Osteoblast (primary cell): ENCODE measurements at regions not wholly inside any gene's neighbourhood (a gene's known extent, or its start where the extent isn't known, plus 50 kb on each side); places are given as distances from the start of the nearest gene placed in this dataset.
"Not testable (repeated sequence)": the region's sequence is repeated elsewhere in the genome, so short reads cannot be mapped to it uniquely, and the experiment has no call there.

Experiments used
- DNase-seq: peaks from one replicate; pipeline ENCODE4 v3.0.0; 2011; ENCODE audit warnings: low spot score, mixed read lengths; ENCODE audit not compliant: insufficient read length; ENCODE audit errors: missing footprints
- H2AFZ ChIP-seq: 2 replicates; pipeline ENCODE4 v1.6.0; 2011; ENCODE audit warnings: mild to moderate bottlenecking, low read length
- H3K27ac ChIP-seq: 2 replicates; pipeline ENCODE4 v1.5.1; 2011; ENCODE audit warnings: mild to moderate bottlenecking, low read depth, low read length, moderate library complexity
- H3K27me3 ChIP-seq: 2 replicates; pipeline ENCODE4 v1.6.0; 2012; ENCODE audit warnings: mild to moderate bottlenecking, control low read depth, inconsistent platforms, low read length, moderate library complexity; ENCODE audit not compliant: insufficient read depth
- H3K36me3 ChIP-seq: 2 replicates; pipeline ENCODE4 v1.5.1; 2011; ENCODE audit warnings: mild to moderate bottlenecking, low read length, control low read depth, moderate library complexity; ENCODE audit not compliant: insufficient read depth
- H3K4me1 ChIP-seq: 2 replicates; pipeline ENCODE4 v1.5.1; 2011; ENCODE audit warnings: mild to moderate bottlenecking, low read length, control low read depth, moderate library complexity; ENCODE audit not compliant: insufficient read depth
- H3K4me2 ChIP-seq: 2 replicates; pipeline ENCODE4 v1.6.0; 2011; ENCODE audit warnings: mild to moderate bottlenecking, low read length; ENCODE audit not compliant: insufficient read depth
- H3K4me3 ChIP-seq: fragments of 200-600 bp; sonication (generic); 3 replicates; pipeline ENCODE4 v1.5.1; 2012; ENCODE audit warnings: mild to moderate bottlenecking, low read length, inconsistent platforms; ENCODE audit not compliant: insufficient read depth
- H3K79me2 ChIP-seq: 2 replicates; pipeline ENCODE4 v1.6.0; 2012; ENCODE audit warnings: mild to moderate bottlenecking, low read length, control low read depth, inconsistent platforms; ENCODE audit not compliant: insufficient read depth
- H3K9me3 ChIP-seq: 2 replicates; pipeline ENCODE4 v1.5.1; 2011; ENCODE audit warnings: low read depth, low read length, control low read depth
- H4K20me1 ChIP-seq: 2 replicates; pipeline ENCODE4 v1.6.0; 2012; ENCODE audit warnings: mild to moderate bottlenecking, low read length, control low read depth; ENCODE audit not compliant: insufficient read depth
- TF ChIP-seq, protein P1 (sequence below): IDR thresholded peaks from 2 replicates; pipeline ENCODE4 v1.5.1; 2011; ENCODE audit warnings: mild to moderate bottlenecking, low read depth, low read length, moderate library complexity; ENCODE audit errors: extremely low read depth

DNA sequence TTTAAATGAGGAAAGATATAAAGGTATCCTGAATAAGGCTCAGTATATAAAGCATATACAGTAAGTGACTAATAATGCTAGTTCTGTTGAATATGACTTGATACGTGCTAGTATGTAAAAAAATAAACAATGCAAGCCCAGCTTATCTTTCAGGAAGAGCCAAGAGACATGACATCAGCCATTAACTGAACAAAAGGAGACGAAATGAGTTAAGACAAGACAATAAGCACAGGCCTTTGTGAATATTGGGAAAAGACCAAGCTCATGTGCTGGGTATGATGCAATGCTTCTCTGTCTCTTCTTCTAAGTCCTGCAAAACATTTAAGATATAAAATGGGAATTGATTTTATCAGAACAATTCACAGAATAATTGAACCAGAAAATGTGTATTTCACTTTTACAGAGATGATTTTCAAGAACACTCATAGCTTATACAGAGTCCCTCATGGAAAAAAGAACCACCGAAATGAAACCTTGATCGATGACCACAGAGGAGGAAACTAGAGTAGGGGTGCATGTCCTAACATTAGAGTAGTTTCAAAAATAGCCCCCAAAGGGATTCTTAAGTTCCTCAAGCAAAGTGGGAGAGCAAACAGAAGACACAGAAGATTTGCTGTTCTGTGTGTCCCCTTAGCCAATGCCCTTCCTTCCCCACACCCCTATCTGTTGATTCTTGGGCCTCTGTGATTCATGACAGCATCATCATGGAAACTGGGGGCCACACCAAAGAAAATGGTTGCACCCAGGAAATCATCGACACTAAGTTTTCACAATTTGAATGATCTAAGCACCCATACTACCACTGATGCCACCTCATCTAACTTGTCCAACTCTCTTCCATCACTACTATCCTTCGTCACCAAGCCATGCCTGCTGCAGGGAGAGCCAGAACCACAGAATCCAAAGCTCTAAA, 68.0 kb upstream of the CRIM1 start:
- no peak overlapping the region for H3K4me3 ChIP-seq
- H3K79me2 ChIP-seq, result no peaks in the 10 kb centered on the region
- DNase-seq, result no peak
- no peaks in the 10 kb centered on the region for H3K27me3 ChIP-seq
- H4K20me1 ChIP-seq, result no peaks in the 10 kb centered on the region
- TF ChIP-seq, protein P1, sequence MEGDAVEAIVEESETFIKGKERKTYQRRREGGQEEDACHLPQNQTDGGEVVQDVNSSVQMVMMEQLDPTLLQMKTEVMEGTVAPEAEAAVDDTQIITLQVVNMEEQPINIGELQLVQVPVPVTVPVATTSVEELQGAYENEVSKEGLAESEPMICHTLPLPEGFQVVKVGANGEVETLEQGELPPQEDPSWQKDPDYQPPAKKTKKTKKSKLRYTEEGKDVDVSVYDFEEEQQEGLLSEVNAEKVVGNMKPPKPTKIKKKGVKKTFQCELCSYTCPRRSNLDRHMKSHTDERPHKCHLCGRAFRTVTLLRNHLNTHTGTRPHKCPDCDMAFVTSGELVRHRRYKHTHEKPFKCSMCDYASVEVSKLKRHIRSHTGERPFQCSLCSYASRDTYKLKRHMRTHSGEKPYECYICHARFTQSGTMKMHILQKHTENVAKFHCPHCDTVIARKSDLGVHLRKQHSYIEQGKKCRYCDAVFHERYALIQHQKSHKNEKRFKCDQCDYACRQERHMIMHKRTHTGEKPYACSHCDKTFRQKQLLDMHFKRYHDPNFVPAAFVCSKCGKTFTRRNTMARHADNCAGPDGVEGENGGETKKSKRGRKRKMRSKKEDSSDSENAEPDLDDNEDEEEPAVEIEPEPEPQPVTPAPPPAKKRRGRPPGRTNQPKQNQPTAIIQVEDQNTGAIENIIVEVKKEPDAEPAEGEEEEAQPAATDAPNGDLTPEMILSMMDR, result no peak
- H3K4me1 ChIP-seq, result peaks cover 6% of the 10 kb centered on the region
- H3K36me3 ChIP-seq, result no peaks in the 10 kb centered on the region
- peak overlapping the region; percentile 68 for H2AFZ ChIP-seq
- peak overlapping the region; percentile 0 for H3K4me2 ChIP-seq
- no peak overlapping the region for H3K27ac ChIP-seq
- no peaks in the 10 kb centered on the region for H3K9me3 ChIP-seq

DNA sequence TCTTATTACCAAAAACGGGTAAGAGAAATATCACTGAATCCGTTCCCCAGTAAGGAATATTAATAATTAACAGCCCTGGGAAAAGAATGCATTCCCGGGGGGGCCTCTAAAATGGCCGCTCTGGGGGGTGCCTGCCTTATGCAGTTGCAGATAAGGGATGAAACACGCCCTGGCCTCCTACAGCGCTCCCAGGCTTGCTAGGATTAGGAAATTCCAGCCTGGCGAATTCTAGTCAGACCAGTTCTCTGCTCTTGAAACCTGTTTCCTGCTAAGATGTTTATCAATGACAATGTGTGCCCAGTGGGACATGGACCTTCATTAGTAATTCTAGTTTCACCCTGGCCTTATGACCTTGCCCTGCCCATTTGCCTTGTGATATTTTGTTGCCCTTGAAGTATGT, 76.1 kb upstream of the CRIM1 start:
- H3K4me2 ChIP-seq, H3K4me3 ChIP-seq, H3K79me2 ChIP-seq, H3K27ac ChIP-seq, H4K20me1 ChIP-seq, DNase-seq, H3K36me3 ChIP-seq, H3K27me3 ChIP-seq, H3K9me3 ChIP-seq, H2AFZ ChIP-seq, H3K4me1 ChIP-seq: not testable (repeated sequence)

DNA sequence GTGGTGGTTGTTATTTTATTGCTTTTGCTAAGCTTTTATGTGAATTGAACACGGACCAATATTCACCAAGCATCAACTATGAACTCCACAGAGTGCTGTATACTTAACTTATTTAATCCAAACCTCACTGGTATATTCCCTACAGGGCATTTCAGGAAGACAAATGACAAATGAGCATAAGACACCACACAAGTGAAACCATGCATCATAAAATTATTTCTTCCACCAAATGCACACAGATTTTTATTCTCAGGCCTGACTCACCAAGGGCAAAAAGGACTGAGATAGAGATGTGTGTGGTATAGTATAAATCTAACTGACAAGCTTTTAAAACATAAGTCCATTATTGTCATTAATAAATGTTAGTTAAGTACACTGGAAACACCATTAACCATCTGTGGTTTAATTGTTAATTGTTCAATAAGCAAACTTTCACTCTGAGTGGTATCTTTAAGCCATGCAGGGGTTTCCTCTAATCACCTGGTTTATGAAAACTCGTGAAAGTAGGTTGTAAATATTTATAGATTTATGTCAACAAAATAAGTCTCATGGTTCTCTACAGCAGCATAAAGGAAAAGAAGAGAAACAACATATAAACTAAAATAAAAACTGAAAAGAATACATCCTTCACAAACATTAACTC, 77.6 kb upstream of the CRIM1 start:
- peak; percentile 9 for DNase-seq
- TF ChIP-seq, protein P1, result no peak
- Histone ChIP-seq H2AFZ (no peak overlapping the region), H4K20me1 (no peaks in the 10 kb centered on the region), H3K27me3 (peaks cover 2% of the 10 kb centered on the region), H3K4me3 (no peak overlapping the region), H3K4me1 (no peaks in the 10 kb centered on the region), H3K79me2 (no peaks in the 10 kb centered on the region), H3K36me3 (no peaks in the 10 kb centered on the region), H3K4me2 (no peak overlapping the region), H3K27ac (no peak overlapping the region), H3K9me3 (no peaks in the 10 kb centered on the region)

DNA sequence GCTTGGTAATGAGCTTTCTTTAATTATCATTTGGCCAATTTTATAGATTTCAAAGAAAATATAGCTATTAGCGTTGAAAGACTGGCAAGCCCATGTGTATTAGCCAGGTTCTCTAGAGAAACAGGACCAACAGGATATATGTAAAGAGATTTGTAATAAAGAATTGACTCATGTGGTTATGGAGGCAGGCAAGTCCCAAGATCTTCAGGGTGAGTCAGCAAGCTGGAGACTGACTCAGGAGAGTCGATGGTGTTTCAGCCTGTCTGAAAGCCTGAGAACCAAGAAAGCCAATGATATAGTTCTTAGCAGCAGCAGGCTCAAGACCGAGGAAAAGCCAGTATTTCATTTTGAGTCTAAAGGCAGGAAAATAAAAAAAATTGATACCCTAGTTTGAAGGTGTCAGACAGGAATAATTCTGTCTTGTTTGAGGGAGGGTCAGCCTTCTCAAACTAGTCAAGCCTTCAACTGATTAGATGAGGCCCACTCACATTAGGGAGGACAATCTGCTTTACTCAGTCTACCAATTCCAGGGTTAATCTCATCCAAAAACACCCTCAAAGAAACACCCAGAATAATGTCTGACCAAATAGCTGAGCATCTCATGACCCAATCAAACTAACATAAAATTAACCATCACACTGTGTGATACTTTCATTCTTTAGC, 78.3 kb upstream of the CRIM1 start:
- peaks cover 2% of the 10 kb centered on the region for H3K27me3 ChIP-seq
- peak; percentile 73 for DNase-seq
- TF ChIP-seq, protein P1, result no peak
- no peaks in the 10 kb centered on the region for H4K20me1 ChIP-seq
- H3K27ac ChIP-seq, result no peak overlapping the region
- H3K36me3 ChIP-seq, result no peaks in the 10 kb centered on the region
- peak overlapping the region; percentile 8 for H2AFZ ChIP-seq
- H3K4me3 ChIP-seq, result no peak overlapping the region
- peak overlapping the region; percentile 5 for H3K4me2 ChIP-seq
- no peaks in the 10 kb centered on the region for H3K9me3 ChIP-seq
- no peaks in the 10 kb centered on the region for H3K79me2 ChIP-seq
- H3K4me1 ChIP-seq, result no peaks in the 10 kb centered on the region
